ENCODE measurements at regions not wholly inside any gene's neighbourhood (a gene's known extent, or its start where the extent isn't known, plus 50 kb on each side); places are given as distances from the start of the nearest gene placed in this dataset.
"Not testable (repeated sequence)": the region's sequence is repeated elsewhere in the genome, so short reads cannot be mapped to it uniquely, and the experiment has no call there.

- Histone ChIP-seq H3K9me3 (no peaks in the 10 kb centered on the region), H3K36me3 (no peaks in the 10 kb centered on the region), H3K4me3 (no peak overlapping the region), H3K27me3 (no peaks in the 10 kb centered on the region), H3K27ac (no peak overlapping the region), H3K4me1 (peaks cover 0 to 13% (median 4%) of the 10 kb centered on the region in 3 donors)
- no peak for ATAC-seq
- TF ChIP-seq POLR2A (IDR thresholded peaks at IDR 0.05) (no peak), POLR2AphosphoS5 (IDR thresholded peaks at IDR 0.05) (no peak), EP300 (IDR thresholded peaks at IDR 0.05) (no peak), CTCF (IDR thresholded peaks at IDR 0.05) (no peak)
- WGBS, 2 donors (ENCODE audit: low coverage in 1 of 2) = 43 to 49% methylated on average over 3 to 4 of the region's 4 CpGs
These were observed 106.4 kb downstream of the ZNF429 start for GRCh38 chr19:21611659-21612402.

GRCh38 chr19:21610787-21611186, 105.4 kb downstream of the ZNF429 start:
- Histone ChIP-seq H3K4me3 (no peak overlapping the region), H3K27ac (no peak overlapping the region), H3K27me3 (no peaks in the 10 kb centered on the region), H3K4me1 (peaks cover 0 to 14% (median 4%) of the 10 kb centered on the region in 3 donors), H3K36me3 (no peaks in the 10 kb centered on the region), H3K9me3 (no peaks in the 10 kb centered on the region)
- WGBS, 2 donors (ENCODE audit: low coverage in 1 of 2) = 78 to 86% methylated on average over 1 of the region's 1 CpG
- no peak for ATAC-seq
- TF ChIP-seq CTCF (IDR thresholded peaks at IDR 0.05) (no peak), EP300 (IDR thresholded peaks at IDR 0.05) (no peak), POLR2A (IDR thresholded peaks at IDR 0.05) (no peak), POLR2AphosphoS5 (IDR thresholded peaks at IDR 0.05) (no peak)

- peaks cover 0 to 19% (median 4%) of the 10 kb centered on the region in 3 donors for H3K4me1 ChIP-seq
- H3K4me3 ChIP-seq = no peak overlapping the region
- ATAC-seq = no peak
- H3K27me3 ChIP-seq = no peaks in the 10 kb centered on the region
- H3K36me3 ChIP-seq = no peaks in the 10 kb centered on the region
- WGBS, 2 donors (ENCODE audit: low coverage in 1 of 2) = 73 to 85% methylated on average over 3 of the region's 3 CpGs
- H3K27ac ChIP-seq = no peak overlapping the region
- TF ChIP-seq CTCF (IDR thresholded peaks at IDR 0.05) (no peak), POLR2A (IDR thresholded peaks at IDR 0.05) (no peak), EP300 (IDR thresholded peaks at IDR 0.05) (no peak), POLR2AphosphoS5 (IDR thresholded peaks at IDR 0.05) (no peak)
- no peaks in the 10 kb centered on the region for H3K9me3 ChIP-seq
These were observed 104.9 kb downstream of the ZNF429 start for GRCh38 chr19:21610341-21610740.

- no peak overlapping the region for H3K27ac ChIP-seq
- H3K4me3 ChIP-seq = no peak overlapping the region
- H3K36me3 ChIP-seq = no peaks in the 10 kb centered on the region
- H3K4me1 ChIP-seq = peaks cover 3 to 31% (median 6%) of the 10 kb centered on the region in 3 donors
- WGBS, 2 donors (ENCODE audit: low coverage in 1 of 2) = 100% methylated on average over 2 of the region's 2 CpGs; no CpG with 5 or more reads in 1 of the 2 donors
- H3K27me3 ChIP-seq = no peaks in the 10 kb centered on the region
- TF ChIP-seq POLR2AphosphoS5 (IDR thresholded peaks at IDR 0.05) (no peak), POLR2A (IDR thresholded peaks at IDR 0.05) (no peak), EP300 (IDR thresholded peaks at IDR 0.05) (no peak), CTCF (IDR thresholded peaks at IDR 0.05) (no peak)
- no peak for ATAC-seq
- no peaks in the 10 kb centered on the region for H3K9me3 ChIP-seq
These were observed 103.2 kb downstream of the ZNF429 start for GRCh38 chr19:21608571-21608970.

- no peak overlapping the region for H3K4me3 ChIP-seq
- ATAC-seq = no peak
- H3K27ac ChIP-seq = no peak overlapping the region
- WGBS, 2 donors (ENCODE audit: low coverage in 1 of 2) = 80% methylated on average over 1 of the region's 4 CpGs; no CpG with 5 or more reads in 1 of the 2 donors
- H3K4me1 ChIP-seq = peaks cover 3 to 36% (median 6%) of the 10 kb centered on the region in 3 donors
- no peaks in the 10 kb centered on the region for H3K36me3 ChIP-seq
- no peaks in the 10 kb centered on the region for H3K27me3 ChIP-seq
- no peak for TF ChIP-seq POLR2A (IDR thresholded peaks at IDR 0.05)
- no peak for TF ChIP-seq POLR2AphosphoS5 (IDR thresholded peaks at IDR 0.05)
- no peak for TF ChIP-seq CTCF (IDR thresholded peaks at IDR 0.05)
- no peak for TF ChIP-seq EP300 (IDR thresholded peaks at IDR 0.05)
- no peaks in the 10 kb centered on the region for H3K9me3 ChIP-seq
These were observed 102.0 kb downstream of the ZNF429 start for GRCh38 chr19:21607449-21607848.

GRCh38 chr19:21607011-21607410, 101.6 kb downstream of the ZNF429 start:
- not testable (repeated sequence) for H3K27me3 ChIP-seq, ATAC-seq, H3K4me3 ChIP-seq, H3K27ac ChIP-seq, H3K9me3 ChIP-seq, H3K36me3 ChIP-seq
- WGBS, 2 donors (ENCODE audit: low coverage in 1 of 2) = 100% methylated on average over 1 of the region's 31 CpGs; no CpG with 5 or more reads in 1 of the 2 donors
- H3K4me1 ChIP-seq = peaks cover 3 to 36% (median 6%) of the 10 kb centered on the region in 3 donors

- ATAC-seq, H3K27me3 ChIP-seq, H3K4me3 ChIP-seq, H3K27ac ChIP-seq, H3K36me3 ChIP-seq, H3K9me3 ChIP-seq: not testable (repeated sequence)
- peaks cover 3 to 36% (median 6%) of the 10 kb centered on the region in 3 donors for H3K4me1 ChIP-seq
- WGBS, 2 donors (ENCODE audit: low coverage in 1 of 2) = 83 to 100% methylated on average over 1 of the region's 5 CpGs
These were observed 100.9 kb downstream of the ZNF429 start for GRCh38 chr19:21606326-21606725.
